Smooth muscle cell (in vitro differentiated cells): ENCODE measurements at regions not wholly inside any gene's neighbourhood (a gene's known extent, or its start where the extent isn't known, plus 50 kb on each side); places are given as distances from the start of the nearest gene placed in this dataset.

Source experiments
- DNase-seq: peaks from one replicate; lab custom pipeline; 2025; ENCODE audit not compliant: unreplicated experiment; lab: John Stamatoyannopoulos, UW
- H2AFZ ChIP-seq: fragments of 200-600 bp; sonication (generic); 2 replicates; pipeline ENCODE4 v1.6.0; 2016; ENCODE audit warnings: antibody characterized with exemption, low read depth, mild to moderate bottlenecking
- H3F3A ChIP-seq: fragments of 200-600 bp; sonication (generic); 2 replicates; pipeline ENCODE4 v1.6.0; 2017; ENCODE audit warnings: antibody characterized with exemption, low read depth
- H3K27ac ChIP-seq: fragments of 200-600 bp; sonication (generic); 2 replicates; pipeline ENCODE4 v1.5.1; 2016; ENCODE audit warnings: low read depth, mild to moderate bottlenecking
- H3K27me3 ChIP-seq: fragments of 200-600 bp; sonication (generic); 2 replicates; pipeline ENCODE4 v1.6.1; 2016; ENCODE audit warnings: low read depth, mild to moderate bottlenecking
- H3K36me3 ChIP-seq: fragments of 200-600 bp; sonication (generic); 2 replicates; pipeline ENCODE4 v1.5.1; 2016; ENCODE audit warnings: low read depth
- H3K4me1 ChIP-seq: fragments of 200-600 bp; sonication (generic); 2 replicates; pipeline ENCODE4 v1.5.1; 2016; ENCODE audit warnings: low read depth
- H3K4me2 ChIP-seq: fragments of 200-600 bp; sonication (generic); 2 replicates; pipeline ENCODE4 v1.6.0; 2016; ENCODE audit warnings: mild to moderate bottlenecking
- H3K4me3 ChIP-seq: fragments of 200-600 bp; sonication (generic); 2 replicates; pipeline ENCODE4 v1.5.1; 2016; ENCODE audit warnings: mild to moderate bottlenecking
- H3K79me2 ChIP-seq: fragments of 200-600 bp; sonication (generic); 2 replicates; pipeline ENCODE4 v1.6.0; 2016; ENCODE audit warnings: low read depth, mild to moderate bottlenecking
- H3K9ac ChIP-seq: fragments of 200-600 bp; sonication (generic); 2 replicates; pipeline ENCODE4 v1.6.0; 2016; ENCODE audit warnings: low read depth
- H3K9me3 ChIP-seq: fragments of 200-600 bp; sonication (generic); replicated peaks from 2 replicates; pipeline ENCODE4 v1.5.1; 2016; ENCODE audit warnings: low read depth
- H4K20me1 ChIP-seq: fragments of 200-600 bp; sonication (generic); 2 replicates; pipeline ENCODE4 v1.6.0; 2016; ENCODE audit warnings: low read depth
- WGBS: methylation state at CpG from one replicate; pipeline ENCODE4 v1.1.7; 2016; ENCODE audit warnings: low lambda C conversion rate; 5-methylcytosine and 5-hydroxymethylcytosine counted together
- TF ChIP-seq, protein P1 (sequence below): fragments of 200-600 bp; sonication (generic); IDR thresholded peaks from 2 replicates; pipeline ENCODE4 v1.5.1; 2017; ENCODE audit warnings: borderline replicate concordance, mild to moderate bottlenecking, antibody characterized with exemption; ENCODE audit not compliant: insufficient read depth, poor library complexity, severe bottlenecking

GRCh38 chr13:61358599-61358998 is 57.0 kb downstream of the PCDH20 start:
- H3K27me3 ChIP-seq, result no peaks in the 10 kb centered on the region
- H3K4me2 ChIP-seq, result no peak overlapping the region
- TF ChIP-seq, protein P1, sequence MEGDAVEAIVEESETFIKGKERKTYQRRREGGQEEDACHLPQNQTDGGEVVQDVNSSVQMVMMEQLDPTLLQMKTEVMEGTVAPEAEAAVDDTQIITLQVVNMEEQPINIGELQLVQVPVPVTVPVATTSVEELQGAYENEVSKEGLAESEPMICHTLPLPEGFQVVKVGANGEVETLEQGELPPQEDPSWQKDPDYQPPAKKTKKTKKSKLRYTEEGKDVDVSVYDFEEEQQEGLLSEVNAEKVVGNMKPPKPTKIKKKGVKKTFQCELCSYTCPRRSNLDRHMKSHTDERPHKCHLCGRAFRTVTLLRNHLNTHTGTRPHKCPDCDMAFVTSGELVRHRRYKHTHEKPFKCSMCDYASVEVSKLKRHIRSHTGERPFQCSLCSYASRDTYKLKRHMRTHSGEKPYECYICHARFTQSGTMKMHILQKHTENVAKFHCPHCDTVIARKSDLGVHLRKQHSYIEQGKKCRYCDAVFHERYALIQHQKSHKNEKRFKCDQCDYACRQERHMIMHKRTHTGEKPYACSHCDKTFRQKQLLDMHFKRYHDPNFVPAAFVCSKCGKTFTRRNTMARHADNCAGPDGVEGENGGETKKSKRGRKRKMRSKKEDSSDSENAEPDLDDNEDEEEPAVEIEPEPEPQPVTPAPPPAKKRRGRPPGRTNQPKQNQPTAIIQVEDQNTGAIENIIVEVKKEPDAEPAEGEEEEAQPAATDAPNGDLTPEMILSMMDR, result no peak
- no peak overlapping the region for H2AFZ ChIP-seq
- no peak overlapping the region for H3K27ac ChIP-seq
- no peaks in the 10 kb centered on the region for H4K20me1 ChIP-seq
- WGBS, result 58% methylated on average over 1 of the region's 1 CpG
- no peak overlapping the region for H3K4me3 ChIP-seq
- H3F3A ChIP-seq, result no peaks in the 10 kb centered on the region
- H3K36me3 ChIP-seq, result no peaks in the 10 kb centered on the region
- H3K4me1 ChIP-seq, result no peaks in the 10 kb centered on the region
- no peaks in the 10 kb centered on the region for H3K79me2 ChIP-seq
- H3K9ac ChIP-seq, result no peak overlapping the region
- H3K9me3 ChIP-seq, result no peaks in the 10 kb centered on the region
- no peak for DNase-seq

GRCh38 chr13:61350341-61350740 is 65.3 kb downstream of the PCDH20 start:
- Histone ChIP-seq H3F3A (no peaks in the 10 kb centered on the region), H3K27me3 (no peaks in the 10 kb centered on the region), H3K4me1 (no peaks in the 10 kb centered on the region), H3K79me2 (no peaks in the 10 kb centered on the region), H3K9ac (no peak overlapping the region), H3K4me2 (no peak overlapping the region), H3K4me3 (no peak overlapping the region), H3K9me3 (no peaks in the 10 kb centered on the region), H3K36me3 (no peaks in the 10 kb centered on the region), H3K27ac (no peak overlapping the region), H4K20me1 (no peaks in the 10 kb centered on the region), H2AFZ (no peak overlapping the region)
- 88% methylated on average over 5 of the region's 5 CpGs for WGBS
- no peak for DNase-seq
- TF ChIP-seq, protein P1, result no peak

- Histone ChIP-seq H4K20me1 (no peaks in the 10 kb centered on the region), H3K4me1 (no peaks in the 10 kb centered on the region), H3K9me3 (no peaks in the 10 kb centered on the region), H3F3A (no peaks in the 10 kb centered on the region), H3K4me3 (no peak overlapping the region), H3K27me3 (no peaks in the 10 kb centered on the region), H2AFZ (no peak overlapping the region), H3K4me2 (no peak overlapping the region), H3K27ac (no peak overlapping the region), H3K79me2 (no peaks in the 10 kb centered on the region), H3K36me3 (no peaks in the 10 kb centered on the region), H3K9ac (no peak overlapping the region)
- TF ChIP-seq, protein P1, result no peak
- no peak for DNase-seq
- 89% methylated on average over 38 of the region's 45 CpGs for WGBS
These were observed 76.5 kb downstream of the PCDH20 start for GRCh38 chr13:61339054-61339621.

GRCh38 chr13:61316647-61317046 is 99.0 kb downstream of the PCDH20 start:
- no peak overlapping the region for H3K4me2 ChIP-seq
- TF ChIP-seq, protein P1, result no peak
- H2AFZ ChIP-seq, result no peak overlapping the region
- H3K27me3 ChIP-seq, result no peaks in the 10 kb centered on the region
- no peaks in the 10 kb centered on the region for H3K4me1 ChIP-seq
- no peaks in the 10 kb centered on the region for H3K9me3 ChIP-seq
- H3F3A ChIP-seq, result no peaks in the 10 kb centered on the region
- H3K27ac ChIP-seq, result no peak overlapping the region
- no peaks in the 10 kb centered on the region for H3K36me3 ChIP-seq
- no peaks in the 10 kb centered on the region for H3K79me2 ChIP-seq
- no peak overlapping the region for H3K4me3 ChIP-seq
- H3K9ac ChIP-seq, result no peak overlapping the region
- 75% methylated on average over 1 of the region's 1 CpG for WGBS
- no peak for DNase-seq
- no peaks in the 10 kb centered on the region for H4K20me1 ChIP-seq
